HG03378 (cell line): ENCODE measurements at regions not wholly inside any gene's neighbourhood (a gene's known extent, or its start where the extent isn't known, plus 50 kb on each side); places are given as distances from the start of the nearest gene placed in this dataset.

Experiments
- ATAC-seq: cut with Tn5 transposase; IDR thresholded peaks from one replicate; pipeline ENCODE4 v1.9.1; 2021; ENCODE audit warnings: mild to moderate bottlenecking, moderate library complexity; ENCODE audit not compliant: unreplicated experiment

GRCh38 chr7:81648716-81649115 is 121.1 kb downstream of the HGF start:
- no peak for ATAC-seq

GRCh38 chr7:81645435-81645834 is 124.4 kb downstream of the HGF start:
- no peak for ATAC-seq

GRCh38 chr7:81641873-81642272 is 128.0 kb downstream of the HGF start:
- ATAC-seq = no peak

- no peak for ATAC-seq
Observed at GRCh38 chr7:81638198-81638597, 131.6 kb downstream of the HGF start.

GRCh38 chr7:81637534-81637933 is 132.3 kb downstream of the HGF start:
- no peak for ATAC-seq

- no peak for ATAC-seq
Observed at GRCh38 chr7:81632418-81632817, 137.4 kb downstream of the HGF start.

GRCh38 chr7:81630600-81630999 is 139.2 kb downstream of the HGF start:
- no peak for ATAC-seq

GRCh38 chr7:81629702-81630101 is 140.1 kb downstream of the HGF start:
- no peak for ATAC-seq

GRCh38 chr7:81628951-81629350 is 140.9 kb downstream of the HGF start:
- ATAC-seq = no peak

GRCh38 chr7:81627536-81628287 is 142.1 kb downstream of the HGF start:
- ATAC-seq = no peak

- ATAC-seq = no peak
Observed at GRCh38 chr7:81626008-81626407, 143.8 kb downstream of the HGF start.

GRCh38 chr7:81624650-81625631 is 144.9 kb downstream of the HGF start:
- no peak for ATAC-seq

- ATAC-seq = no peak
Observed at GRCh38 chr7:81624021-81624592, 145.7 kb downstream of the HGF start.

- ATAC-seq = no peak
Observed at GRCh38 chr7:81623251-81623855, 146.5 kb downstream of the HGF start.

- no peak for ATAC-seq
Observed at GRCh38 chr7:81621893-81622292, 148.0 kb downstream of the HGF start.

GRCh38 chr7:81618396-81619014 is 151.3 kb downstream of the HGF start:
- no peak for ATAC-seq

GRCh38 chr7:81616951-81617350 is 152.9 kb downstream of the HGF start:
- no peak for ATAC-seq

GRCh38 chr7:81611805-81612204 is 158.0 kb downstream of the HGF start:
- ATAC-seq = no peak

GRCh38 chr7:81611040-81611439 is 158.8 kb downstream of the HGF start:
- ATAC-seq = no peak

GRCh38 chr7:81608748-81609382 is 161.0 kb downstream of the HGF start:
- no peak for ATAC-seq
